Natural killer cell (primary cell): ENCODE measurements at regions not wholly inside any gene's neighbourhood (a gene's known extent, or its start where the extent isn't known, plus 50 kb on each side); places are given as distances from the start of the nearest gene placed in this dataset.

Experiments used
- ATAC-seq, 3 donors: fragments of 150-1000 bp in 2 of 3; fragments of 200-7000 bp in 1 of 3; cut with Tn5 transposase; 1 replicate in 1 of 3; 2 replicates in 2 of 3; pipeline ENCODE4 v1.10.0; 2021; ENCODE audit warnings: mild to moderate bottlenecking in 2 of 3, moderate library complexity in 2 of 3
- DNase-seq, 2 donors: peaks; one replicate each; pipeline versions ENCODE4 v3.0.0 to v3.0.0-alpha.2; 2013 to 2021; ENCODE audit warnings: mixed read lengths in 1 of 2
- H3K27ac ChIP-seq: one replicate; pipeline ENCODE4 v1.5.1; 2013; ENCODE audit warnings: mild to moderate bottlenecking, low read length
- H3K27me3 ChIP-seq: one replicate; pipeline ENCODE4 v1.6.1; 2013; ENCODE audit warnings: low read length; ENCODE audit not compliant: control insufficient read depth, insufficient read depth
- H3K36me3 ChIP-seq: one replicate; pipeline ENCODE4 v1.6.1; 2013; ENCODE audit warnings: low read length; ENCODE audit not compliant: control insufficient read depth, insufficient read depth
- H3K4me1 ChIP-seq: one replicate; pipeline ENCODE4 v1.6.1; 2013; ENCODE audit warnings: low read length; ENCODE audit not compliant: control insufficient read depth, insufficient read depth
- H3K4me3 ChIP-seq: one replicate; pipeline ENCODE4 v1.5.1; 2013; ENCODE audit warnings: low read length
- H3K9me3 ChIP-seq: one replicate; pipeline ENCODE4 v1.6.1; 2013; ENCODE audit warnings: low read length; ENCODE audit not compliant: control insufficient read depth, insufficient read depth
- H3K27ac Mint-ChIP-seq, 2 donors: one replicate each; pipeline ENCODE4 v1.8.0; 2022; ENCODE audit warnings: mild to moderate bottlenecking in 2 of 2, mixed read lengths in 2 of 2, moderate library complexity in 1 of 2
- H3K27me3 Mint-ChIP-seq, 2 donors: one replicate each; pipeline ENCODE4 v1.8.0; 2022; ENCODE audit warnings: low read depth in 2 of 2, mixed read lengths in 2 of 2
- H3K36me3 Mint-ChIP-seq: one replicate; pipeline ENCODE4 v1.8.0; 2022; ENCODE audit warnings: mixed read lengths
- H3K4me1 Mint-ChIP-seq, 2 donors: one replicate each; pipeline ENCODE4 v1.8.0; 2022; ENCODE audit warnings: mixed read lengths in 2 of 2
- H3K4me3 Mint-ChIP-seq: one replicate; pipeline ENCODE4 v1.8.0; 2022; ENCODE audit warnings: mild to moderate bottlenecking, moderate library complexity, mixed read lengths
- H3K9me3 Mint-ChIP-seq, 2 donors: one replicate each; pipeline ENCODE4 v1.8.0; 2022; ENCODE audit warnings: mixed read lengths in 2 of 2
- CTCF ChIP-seq: fragments of 200-600 bp; IDR thresholded peaks from one replicate; pipeline ENCODE4 v1.8.0; 2022; ENCODE audit warnings: antibody characterized with exemption
- WGBS: methylation state at CpG from one replicate; pipeline ENCODE4 v1.1.7; 2013; ENCODE audit warnings: missing lambda C conversion rate; ENCODE audit not compliant: insufficient coverage; 5-methylcytosine and 5-hydroxymethylcytosine counted together
- intact Hi-C: fragments of 100-400 bp; cut with micrococcal nuclease; formaldehyde crosslinking; loops from one replicate; pipeline ENCODE4 v1.14.2; 2022

- H3K27me3 Mint-ChIP-seq = peaks cover 4 to 5% of the 10 kb centered on the region in 2 donors
- no peak overlapping the region for H3K4me3 Mint-ChIP-seq
- TF ChIP-seq CTCF = no peak
- ATAC-seq (no peak), DNase-seq (no peak)
- H3K4me3 ChIP-seq = no peak overlapping the region
- H3K4me1 Mint-ChIP-seq = peaks cover 0 to 6% of the 10 kb centered on the region in 2 donors
- H3K4me1 ChIP-seq = peaks cover 6% of the 10 kb centered on the region
- WGBS = 74% methylated on average over 11 of the region's 11 CpGs
- no peak overlapping the region for H3K27ac ChIP-seq
- H3K9me3 ChIP-seq = no peaks in the 10 kb centered on the region
- no peaks in the 10 kb centered on the region for H3K36me3 Mint-ChIP-seq
- no peak overlapping the region for H3K27ac Mint-ChIP-seq
- intact Hi-C loops = no loop called here
- no peaks in the 10 kb centered on the region for H3K36me3 ChIP-seq
- H3K27me3 ChIP-seq = no peaks in the 10 kb centered on the region
- H3K9me3 Mint-ChIP-seq = no peaks in the 10 kb centered on the region
Observed at GRCh38 chr5:133841831-133842750, 126.3 kb downstream of the C5orf15 start.

- Mint-ChIP-seq H3K27ac (no peak overlapping the region), H3K4me3 (no peak overlapping the region), H3K9me3 (no peaks in the 10 kb centered on the region), H3K4me1 (no peaks in the 10 kb centered on the region), H3K36me3 (no peaks in the 10 kb centered on the region), H3K27me3 (peaks cover 11 to 18% of the 10 kb centered on the region in 2 donors)
- WGBS = 84% methylated on average over 2 of the region's 2 CpGs
- H3K4me3 ChIP-seq = no peak overlapping the region
- no peaks in the 10 kb centered on the region for H3K36me3 ChIP-seq
- no peak for ATAC-seq
- no peaks in the 10 kb centered on the region for H3K27me3 ChIP-seq
- H3K9me3 ChIP-seq = no peaks in the 10 kb centered on the region
- H3K27ac ChIP-seq = no peak overlapping the region
- intact Hi-C loops = no loop called here
- H3K4me1 ChIP-seq = no peaks in the 10 kb centered on the region
- no peak for TF ChIP-seq CTCF
- DNase-seq = no peak
Observed at GRCh38 chr5:133840168-133840567, 128.3 kb downstream of the C5orf15 start.

GRCh38 chr5:133839721-133840120 is 128.7 kb downstream of the C5orf15 start:
- H3K27me3 ChIP-seq = no peaks in the 10 kb centered on the region
- H3K9me3 ChIP-seq = no peaks in the 10 kb centered on the region
- H3K9me3 Mint-ChIP-seq = no peaks in the 10 kb centered on the region
- H3K36me3 Mint-ChIP-seq = no peaks in the 10 kb centered on the region
- peaks cover 11 to 18% of the 10 kb centered on the region in 2 donors for H3K27me3 Mint-ChIP-seq
- H3K4me3 Mint-ChIP-seq = no peak overlapping the region
- H3K4me1 ChIP-seq = no peaks in the 10 kb centered on the region
- DNase-seq (no peak), ATAC-seq (no peak)
- H3K4me1 Mint-ChIP-seq = no peaks in the 10 kb centered on the region
- no peak for TF ChIP-seq CTCF
- intact Hi-C loops = no loop called here
- no peaks in the 10 kb centered on the region for H3K36me3 ChIP-seq
- H3K27ac ChIP-seq = no peak overlapping the region
- H3K27ac Mint-ChIP-seq = no peak overlapping the region
- no peak overlapping the region for H3K4me3 ChIP-seq
- WGBS = 72% methylated on average over 3 of the region's 3 CpGs
